Upper lobe of left lung (tissue), 6 donors: ENCODE measurements at regions not wholly inside any gene's neighbourhood (a gene's known extent, or its start where the extent isn't known, plus 50 kb on each side); places are given as distances from the start of the nearest gene placed in this dataset.

ENCODE experiments used
- ATAC-seq, 2 donors: fragments of 200-7000 bp; cut with Tn5 transposase; one replicate each; pipeline ENCODE4 v1.9.1; 2022; ENCODE audit warnings: mild to moderate bottlenecking in 2 of 2, moderate library complexity in 2 of 2; ENCODE audit not compliant: low FRiP score in 2 of 2
- DNase-seq, 2 donors: peaks; one replicate each; pipeline ENCODE4 v3.0.0-alpha.2; 2019 to 2020
- H3K27ac ChIP-seq, 4 donors: fragments of 200-600 bp; sonication (generic); one replicate each; pipeline ENCODE4 v1.5.1; 2016 to 2019
- H3K27me3 ChIP-seq, 4 donors: fragments of 200-600 bp; sonication (generic); one replicate each; pipeline ENCODE4 v1.5.1; 2017 to 2019
- H3K36me3 ChIP-seq, 4 donors: fragments of 200-600 bp; sonication (generic); one replicate each; pipeline ENCODE4 v1.5.1; 2016 to 2019
- H3K4me1 ChIP-seq, 4 donors: fragments of 200-600 bp; sonication (generic); one replicate each; pipeline ENCODE4 v1.5.1; 2018 to 2019
- H3K4me3 ChIP-seq, 4 donors: fragments of 200-600 bp; sonication (generic); one replicate each; pipeline ENCODE4 v1.5.1; 2017 to 2019; ENCODE audit warnings: mild to moderate bottlenecking in 2 of 4, moderate library complexity in 1 of 4
- H3K9me3 ChIP-seq, 4 donors: fragments of 200-600 bp; sonication (generic); one replicate each; pipeline ENCODE4 v1.5.1; 2018 to 2019
- CTCF ChIP-seq, 6 experiments: fragments of 450-650 bp in 4 of 6; fragments of 200-600 bp in 2 of 6; sonication (generic) in 2 of 6; IDR thresholded peaks; one replicate each; pipeline ENCODE4 v1.5.1; 2016 to 2019; ENCODE audit warnings: antibody characterized with exemption in 6 of 6
- EP300 ChIP-seq, 4 donors: sonication (generic); formaldehyde crosslinking; IDR thresholded peaks; one replicate each; pipeline ENCODE4 v1.5.1; 2017; ENCODE audit warnings: antibody characterized with exemption in 4 of 4, control low read depth in 2 of 4
- POLR2A ChIP-seq, 4 donors: fragments of 450-650 bp; IDR thresholded peaks; one replicate each; pipeline ENCODE4 v1.5.1; 2016 to 2017; ENCODE audit warnings: antibody characterized with exemption in 4 of 4, mild to moderate bottlenecking in 2 of 4
- POLR2AphosphoS5 ChIP-seq, 2 donors: sonication (generic); formaldehyde crosslinking; IDR thresholded peaks; one replicate each; pipeline ENCODE4 v1.5.1; 2017; ENCODE audit warnings: antibody characterized with exemption in 2 of 2
- whole genome bisulfite sequencing, 2 donors: methylation state at CpG; one replicate each; pipeline ENCODE4 v1.1.5; 2017 to 2018; 5-methylcytosine and 5-hydroxymethylcytosine counted together
- donor health status: DM: no; HTN: no; CAD: no; lungs with moderate emphysema.
- donor health status: DM: no; HTN: yes; CAD: no; lungs with severe emphysema.

- Histone ChIP-seq H3K4me1 (no peaks in the 10 kb centered on the region), H3K27ac (no peak overlapping the region), H3K36me3 (no peaks in the 10 kb centered on the region), H3K27me3 (no peaks in the 10 kb centered on the region), H3K4me3 (no peak overlapping the region), H3K9me3 (no peaks in the 10 kb centered on the region)
- no peak for TF ChIP-seq EP300 (IDR thresholded peaks at IDR 0.05)
- TF ChIP-seq CTCF (IDR thresholded peaks at IDR 0.05) = no peak
- 61 to 78% methylated on average over 1 of the region's 1 CpG for WGBS, 2 donors
- DNase-seq (no peak), ATAC-seq (no peak)
Measured at GRCh38 chr7:113805976-113806375, 112.8 kb downstream of the PPP1R3A start.

- no peak for TF ChIP-seq POLR2AphosphoS5 (IDR thresholded peaks at IDR 0.05)
- TF ChIP-seq POLR2A (IDR thresholded peaks at IDR 0.05) = no peak
- no peak for TF ChIP-seq CTCF (IDR thresholded peaks at IDR 0.05)
- no peak for TF ChIP-seq EP300 (IDR thresholded peaks at IDR 0.05)
- WGBS, 2 donors = 86 to 91% methylated on average over 6 of the region's 6 CpGs
- H3K27me3 ChIP-seq = no peaks in the 10 kb centered on the region
- H3K36me3 ChIP-seq = no peaks in the 10 kb centered on the region
- H3K4me3 ChIP-seq = no peak overlapping the region
- no peaks in the 10 kb centered on the region for H3K4me1 ChIP-seq
- no peak overlapping the region for H3K27ac ChIP-seq
- no peak for ATAC-seq
- no peak for DNase-seq
- no peaks in the 10 kb centered on the region for H3K9me3 ChIP-seq
Measured at GRCh38 chr7:113804475-113805095, 114.2 kb downstream of the PPP1R3A start.

GRCh38 chr7:113801751-113802150 lies 117.1 kb downstream of the PPP1R3A start:
- TF ChIP-seq POLR2AphosphoS5 (IDR thresholded peaks at IDR 0.05) (no peak), EP300 (IDR thresholded peaks at IDR 0.05) (no peak), CTCF (IDR thresholded peaks at IDR 0.05) (no peak), POLR2A (IDR thresholded peaks at IDR 0.05) (no peak)
- H3K9me3 ChIP-seq = no peaks in the 10 kb centered on the region
- no peak for ATAC-seq
- H3K27me3 ChIP-seq = no peaks in the 10 kb centered on the region
- DNase-seq = no peak
- WGBS, 2 donors = 55 to 67% methylated on average over 1 of the region's 1 CpG
- H3K4me3 ChIP-seq = no peak overlapping the region
- H3K4me1 ChIP-seq = no peaks in the 10 kb centered on the region
- no peak overlapping the region for H3K27ac ChIP-seq
- no peaks in the 10 kb centered on the region for H3K36me3 ChIP-seq

- WGBS, 2 donors = 65 to 75% methylated on average over 2 of the region's 2 CpGs
- H3K27me3 ChIP-seq = no peaks in the 10 kb centered on the region
- H3K27ac ChIP-seq = no peak overlapping the region
- H3K4me3 ChIP-seq = no peak overlapping the region
- ATAC-seq (no peak), DNase-seq (no peak)
- no peaks in the 10 kb centered on the region for H3K4me1 ChIP-seq
- no peaks in the 10 kb centered on the region for H3K36me3 ChIP-seq
- no peaks in the 10 kb centered on the region for H3K9me3 ChIP-seq
- no peak for TF ChIP-seq POLR2AphosphoS5 (IDR thresholded peaks at IDR 0.05)
- TF ChIP-seq CTCF (IDR thresholded peaks at IDR 0.05) = no peak
- no peak for TF ChIP-seq POLR2A (IDR thresholded peaks at IDR 0.05)
- no peak for TF ChIP-seq EP300 (IDR thresholded peaks at IDR 0.05)
Measured at GRCh38 chr7:113800826-113801225, 118.0 kb downstream of the PPP1R3A start.

GRCh38 chr7:113799896-113800295 lies 118.9 kb downstream of the PPP1R3A start:
- Histone ChIP-seq H3K27ac (no peak overlapping the region), H3K9me3 (no peaks in the 10 kb centered on the region), H3K4me3 (no peak overlapping the region), H3K4me1 (no peaks in the 10 kb centered on the region), H3K27me3 (no peaks in the 10 kb centered on the region), H3K36me3 (no peaks in the 10 kb centered on the region)
- ATAC-seq (no peak), DNase-seq (no peak)
- WGBS, 2 donors = 69 to 77% methylated on average over 3 of the region's 3 CpGs
- TF ChIP-seq CTCF (IDR thresholded peaks at IDR 0.05) (no peak), EP300 (IDR thresholded peaks at IDR 0.05) (no peak), POLR2AphosphoS5 (IDR thresholded peaks at IDR 0.05) (no peak), POLR2A (IDR thresholded peaks at IDR 0.05) (no peak)
